Mammary epithelial cell (primary cell): ENCODE measurements at regions not wholly inside any gene's neighbourhood (a gene's known extent, or its start where the extent isn't known, plus 50 kb on each side); places are given as distances from the start of the nearest gene placed in this dataset.

Source experiments
- EZH2 ChIP-seq: IDR thresholded peaks from 2 replicates; pipeline ENCODE4 v1.6.1; 2012; ENCODE audit warnings: low read length, inconsistent platforms, borderline replicate concordance
- TF ChIP-seq, protein P1 (sequence below), 2 donors: IDR thresholded peaks in 1 of 2; conservative IDR thresholded peaks in 1 of 2; 2 replicates each; pipeline ENCODE4 v1.5.1; 2011 to 2012; ENCODE audit warnings: inconsistent platforms in 2 of 2, low read length in 2 of 2, mild to moderate bottlenecking in 2 of 2, control low read depth in 1 of 2, low read depth in 1 of 2; ENCODE audit not compliant: insufficient read depth in 1 of 2; ENCODE audit errors: extremely low read depth in 1 of 2

DNA sequence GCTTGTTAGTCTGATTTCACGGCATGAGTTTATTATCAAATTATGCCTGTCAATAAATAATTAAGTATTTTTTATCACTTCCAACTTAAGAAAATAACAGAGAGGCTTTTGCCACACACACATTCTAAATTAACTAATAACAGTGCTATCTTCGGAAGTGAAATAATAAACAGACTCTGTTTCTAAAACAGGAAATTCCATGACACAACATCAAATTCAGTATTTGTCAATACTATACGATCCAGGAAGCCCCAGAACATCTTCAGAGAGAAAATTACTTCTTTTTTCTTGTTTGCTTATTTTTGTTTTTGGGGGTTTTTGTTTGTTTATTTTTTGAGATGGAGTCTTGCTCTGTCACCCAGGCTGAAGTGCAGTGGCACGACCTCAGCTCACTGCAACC, 150.7 kb upstream of the PRDM1 start:
- no peak for TF ChIP-seq EZH2
- TF ChIP-seq, protein P1, sequence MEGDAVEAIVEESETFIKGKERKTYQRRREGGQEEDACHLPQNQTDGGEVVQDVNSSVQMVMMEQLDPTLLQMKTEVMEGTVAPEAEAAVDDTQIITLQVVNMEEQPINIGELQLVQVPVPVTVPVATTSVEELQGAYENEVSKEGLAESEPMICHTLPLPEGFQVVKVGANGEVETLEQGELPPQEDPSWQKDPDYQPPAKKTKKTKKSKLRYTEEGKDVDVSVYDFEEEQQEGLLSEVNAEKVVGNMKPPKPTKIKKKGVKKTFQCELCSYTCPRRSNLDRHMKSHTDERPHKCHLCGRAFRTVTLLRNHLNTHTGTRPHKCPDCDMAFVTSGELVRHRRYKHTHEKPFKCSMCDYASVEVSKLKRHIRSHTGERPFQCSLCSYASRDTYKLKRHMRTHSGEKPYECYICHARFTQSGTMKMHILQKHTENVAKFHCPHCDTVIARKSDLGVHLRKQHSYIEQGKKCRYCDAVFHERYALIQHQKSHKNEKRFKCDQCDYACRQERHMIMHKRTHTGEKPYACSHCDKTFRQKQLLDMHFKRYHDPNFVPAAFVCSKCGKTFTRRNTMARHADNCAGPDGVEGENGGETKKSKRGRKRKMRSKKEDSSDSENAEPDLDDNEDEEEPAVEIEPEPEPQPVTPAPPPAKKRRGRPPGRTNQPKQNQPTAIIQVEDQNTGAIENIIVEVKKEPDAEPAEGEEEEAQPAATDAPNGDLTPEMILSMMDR (conservative IDR thresholded peaks at IDR 0.05 in 1 of 2, IDR thresholded peaks at IDR 0.05 in 1 of 2; ENCODE audit: extremely low read depth in 1 of 2, insufficient read depth in 1 of 2, low read depth in 1 of 2, low read length in 2 of 2): no peak
